ENCODE measurements at regions not wholly inside any gene's neighbourhood (a gene's known extent, or its start where the extent isn't known, plus 50 kb on each side); places are given as distances from the start of the nearest gene placed in this dataset.

DNA sequence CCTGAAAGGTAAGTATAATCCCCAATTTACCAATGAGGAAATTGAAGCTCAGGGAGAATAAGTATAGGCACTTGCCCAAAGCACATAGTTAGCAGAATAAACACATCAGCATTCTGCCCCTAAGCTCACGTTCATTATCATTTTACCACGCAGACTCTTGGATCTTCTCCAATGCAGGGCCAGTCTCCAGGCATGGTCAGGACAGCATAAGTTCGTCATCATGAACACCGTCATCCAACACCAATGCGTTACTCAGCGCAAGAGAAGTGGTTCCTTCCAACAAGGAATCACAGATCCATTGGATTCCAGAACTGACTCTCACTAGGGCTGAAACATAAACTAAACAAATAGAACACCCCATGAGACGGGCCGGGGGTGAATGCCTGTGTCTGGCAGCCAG is 86.5 kb upstream of the GPM6B start:
- TF ChIP-seq CCAR2 (optimal IDR thresholded peaks at IDR 0.05; ENCODE audit: low read depth, low read length) = no peak
- no peak for TF ChIP-seq NFE2L2 (IDR thresholded peaks at IDR 0.05; ENCODE audit: low read length)
- TF ChIP-seq SRSF4 (IDR thresholded peaks at IDR 0.05; ENCODE audit: low read depth, low read length, poor library complexity, severe bottlenecking) = no peak
- no peak for TF ChIP-seq EP300 (IDR thresholded peaks at IDR 0.05; ENCODE audit: low read depth in 2 of 2, low read length in 2 of 2)
- no peak for TF ChIP-seq EP300 (CRISPR knock-in tag; IDR thresholded peaks at IDR 0.05; ENCODE audit: borderline replicate concordance)
- no peak for TF ChIP-seq POLR2AphosphoS5 (IDR thresholded peaks at IDR 0.05; ENCODE audit: low read depth, low read length)
- TF ChIP-seq, protein P1, sequence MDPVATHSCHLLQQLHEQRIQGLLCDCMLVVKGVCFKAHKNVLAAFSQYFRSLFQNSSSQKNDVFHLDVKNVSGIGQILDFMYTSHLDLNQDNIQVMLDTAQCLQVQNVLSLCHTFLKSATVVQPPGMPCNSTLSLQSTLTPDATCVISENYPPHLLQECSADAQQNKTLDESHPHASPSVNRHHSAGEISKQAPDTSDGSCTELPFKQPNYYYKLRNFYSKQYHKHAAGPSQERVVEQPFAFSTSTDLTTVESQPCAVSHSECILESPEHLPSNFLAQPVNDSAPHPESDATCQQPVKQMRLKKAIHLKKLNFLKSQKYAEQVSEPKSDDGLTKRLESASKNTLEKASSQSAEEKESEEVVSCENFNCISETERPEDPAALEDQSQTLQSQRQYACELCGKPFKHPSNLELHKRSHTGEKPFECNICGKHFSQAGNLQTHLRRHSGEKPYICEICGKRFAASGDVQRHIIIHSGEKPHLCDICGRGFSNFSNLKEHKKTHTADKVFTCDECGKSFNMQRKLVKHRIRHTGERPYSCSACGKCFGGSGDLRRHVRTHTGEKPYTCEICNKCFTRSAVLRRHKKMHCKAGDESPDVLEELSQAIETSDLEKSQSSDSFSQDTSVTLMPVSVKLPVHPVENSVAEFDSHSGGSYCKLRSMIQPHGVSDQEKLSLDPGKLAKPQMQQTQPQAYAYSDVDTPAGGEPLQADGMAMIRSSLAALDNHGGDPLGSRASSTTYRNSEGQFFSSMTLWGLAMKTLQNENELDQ (CRISPR knock-in tag; IDR thresholded peaks at IDR 0.05; ENCODE audit: borderline replicate concordance) = no peak
- no peak for TF ChIP-seq ZNF124 (CRISPR knock-in tag; IDR thresholded peaks at IDR 0.05)
- TF ChIP-seq, protein P2, sequence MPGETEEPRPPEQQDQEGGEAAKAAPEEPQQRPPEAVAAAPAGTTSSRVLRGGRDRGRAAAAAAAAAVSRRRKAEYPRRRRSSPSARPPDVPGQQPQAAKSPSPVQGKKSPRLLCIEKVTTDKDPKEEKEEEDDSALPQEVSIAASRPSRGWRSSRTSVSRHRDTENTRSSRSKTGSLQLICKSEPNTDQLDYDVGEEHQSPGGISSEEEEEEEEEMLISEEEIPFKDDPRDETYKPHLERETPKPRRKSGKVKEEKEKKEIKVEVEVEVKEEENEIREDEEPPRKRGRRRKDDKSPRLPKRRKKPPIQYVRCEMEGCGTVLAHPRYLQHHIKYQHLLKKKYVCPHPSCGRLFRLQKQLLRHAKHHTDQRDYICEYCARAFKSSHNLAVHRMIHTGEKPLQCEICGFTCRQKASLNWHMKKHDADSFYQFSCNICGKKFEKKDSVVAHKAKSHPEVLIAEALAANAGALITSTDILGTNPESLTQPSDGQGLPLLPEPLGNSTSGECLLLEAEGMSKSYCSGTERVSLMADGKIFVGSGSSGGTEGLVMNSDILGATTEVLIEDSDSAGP (CRISPR knock-in tag; IDR thresholded peaks at IDR 0.05; ENCODE audit: borderline replicate concordance) = no peak
- no peak for TF ChIP-seq HMGA1 (CRISPR knock-in tag; conservative IDR thresholded peaks at IDR 0.05)
- TF ChIP-seq KDM4B (CRISPR knock-in tag; IDR thresholded peaks at IDR 0.05) = no peak
- TF ChIP-seq LCORL (IDR thresholded peaks at IDR 0.05) = no peak
- TF ChIP-seq LCORL (CRISPR knock-in tag; IDR thresholded peaks at IDR 0.05) = no peak
- TF ChIP-seq RFX5 (IDR thresholded peaks at IDR 0.05; ENCODE audit: low read depth, low read length) = no peak

All from HepG2 (cell line).